Osteoblast (primary cell): ENCODE measurements at regions not wholly inside any gene's neighbourhood (a gene's known extent, or its start where the extent isn't known, plus 50 kb on each side); places are given as distances from the start of the nearest gene placed in this dataset.
"Not testable (repeated sequence)": the region's sequence is repeated elsewhere in the genome, so short reads cannot be mapped to it uniquely, and the experiment has no call there.

Experiments
- DNase-seq: peaks from one replicate; pipeline ENCODE4 v3.0.0; 2011; ENCODE audit warnings: low spot score, mixed read lengths; ENCODE audit not compliant: insufficient read length; ENCODE audit errors: missing footprints
- H2AFZ ChIP-seq: 2 replicates; pipeline ENCODE4 v1.6.0; 2011; ENCODE audit warnings: mild to moderate bottlenecking, low read length
- H3K27ac ChIP-seq: 2 replicates; pipeline ENCODE4 v1.5.1; 2011; ENCODE audit warnings: mild to moderate bottlenecking, low read depth, low read length, moderate library complexity
- H3K27me3 ChIP-seq: 2 replicates; pipeline ENCODE4 v1.6.0; 2012; ENCODE audit warnings: mild to moderate bottlenecking, control low read depth, inconsistent platforms, low read length, moderate library complexity; ENCODE audit not compliant: insufficient read depth
- H3K36me3 ChIP-seq: 2 replicates; pipeline ENCODE4 v1.5.1; 2011; ENCODE audit warnings: mild to moderate bottlenecking, low read length, control low read depth, moderate library complexity; ENCODE audit not compliant: insufficient read depth
- H3K4me1 ChIP-seq: 2 replicates; pipeline ENCODE4 v1.5.1; 2011; ENCODE audit warnings: mild to moderate bottlenecking, low read length, control low read depth, moderate library complexity; ENCODE audit not compliant: insufficient read depth
- H3K4me2 ChIP-seq: 2 replicates; pipeline ENCODE4 v1.6.0; 2011; ENCODE audit warnings: mild to moderate bottlenecking, low read length; ENCODE audit not compliant: insufficient read depth
- H3K4me3 ChIP-seq: fragments of 200-600 bp; sonication (generic); 3 replicates; pipeline ENCODE4 v1.5.1; 2012; ENCODE audit warnings: mild to moderate bottlenecking, low read length, inconsistent platforms; ENCODE audit not compliant: insufficient read depth
- H3K79me2 ChIP-seq: 2 replicates; pipeline ENCODE4 v1.6.0; 2012; ENCODE audit warnings: mild to moderate bottlenecking, low read length, control low read depth, inconsistent platforms; ENCODE audit not compliant: insufficient read depth
- H3K9me3 ChIP-seq: 2 replicates; pipeline ENCODE4 v1.5.1; 2011; ENCODE audit warnings: low read depth, low read length, control low read depth
- H4K20me1 ChIP-seq: 2 replicates; pipeline ENCODE4 v1.6.0; 2012; ENCODE audit warnings: mild to moderate bottlenecking, low read length, control low read depth; ENCODE audit not compliant: insufficient read depth
- CTCF ChIP-seq: IDR thresholded peaks from 2 replicates; pipeline ENCODE4 v1.5.1; 2011; ENCODE audit warnings: mild to moderate bottlenecking, low read depth, low read length, moderate library complexity; ENCODE audit errors: extremely low read depth

- Histone ChIP-seq H4K20me1 (no peaks in the 10 kb centered on the region), H3K27me3 (no peaks in the 10 kb centered on the region), H3K27ac (no peak overlapping the region), H3K9me3 (no peaks in the 10 kb centered on the region), H3K4me1 (peaks cover 4% of the 10 kb centered on the region), H2AFZ (no peak overlapping the region), H3K79me2 (no peaks in the 10 kb centered on the region), H3K36me3 (no peaks in the 10 kb centered on the region), H3K4me2 (no peak overlapping the region), H3K4me3 (no peak overlapping the region)
- DNase-seq = peak; percentile 52
- no peak for TF ChIP-seq CTCF
Measured at GRCh38 chr9:99491408-99492158, 269.5 kb downstream of the SEC61B start.

DNA sequence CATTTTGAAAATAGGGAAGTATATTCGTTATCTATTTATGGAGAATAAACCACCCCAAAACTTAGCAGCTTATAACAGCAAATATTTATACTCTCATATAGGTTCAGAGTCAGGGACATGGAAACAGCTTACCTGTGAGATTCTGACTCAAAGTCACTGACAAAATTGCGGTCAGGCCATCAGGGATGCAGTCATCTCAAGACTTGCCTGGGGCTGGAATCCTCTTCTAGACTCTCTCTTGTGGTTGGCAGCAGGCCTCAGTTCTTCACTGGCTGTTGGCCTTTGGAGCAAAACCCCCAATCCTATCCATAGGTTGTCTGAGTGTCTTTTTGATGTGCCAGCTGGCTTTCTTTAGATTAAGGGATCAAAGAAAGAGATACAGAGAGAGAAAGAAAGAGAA is 275.6 kb downstream of the SEC61B start:
- no peaks in the 10 kb centered on the region for H3K27me3 ChIP-seq
- TF ChIP-seq CTCF = no peak
- no peaks in the 10 kb centered on the region for H3K36me3 ChIP-seq
- no peak overlapping the region for H3K4me3 ChIP-seq
- DNase-seq = no peak
- no peaks in the 10 kb centered on the region for H4K20me1 ChIP-seq
- H3K4me1 ChIP-seq = no peaks in the 10 kb centered on the region
- no peak overlapping the region for H3K4me2 ChIP-seq
- no peaks in the 10 kb centered on the region for H3K79me2 ChIP-seq
- H2AFZ ChIP-seq = no peak overlapping the region
- H3K9me3 ChIP-seq = no peaks in the 10 kb centered on the region
- H3K27ac ChIP-seq = no peak overlapping the region

DNA sequence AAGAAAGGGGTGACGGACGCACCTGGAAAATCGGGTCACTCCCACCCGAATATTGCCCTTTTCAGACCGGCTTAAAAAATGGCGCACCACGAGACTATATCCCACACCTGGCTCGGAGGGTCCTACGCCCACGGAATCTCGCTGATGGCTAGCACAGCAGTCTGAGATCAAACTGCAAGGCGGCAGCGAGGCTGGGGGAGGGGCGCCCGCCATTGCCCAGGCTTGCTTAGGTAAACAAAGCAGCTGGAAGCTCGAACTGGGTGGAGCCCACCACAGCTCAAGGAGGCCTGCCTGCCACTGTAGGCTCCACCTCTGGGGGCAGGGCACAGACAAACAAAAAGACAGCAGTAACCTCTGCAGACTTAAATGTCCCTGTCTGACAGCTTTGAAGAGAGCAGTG is 276.9 kb downstream of the SEC61B start:
- H3K36me3 ChIP-seq, H3K4me1 ChIP-seq, H3K9me3 ChIP-seq, H3K4me3 ChIP-seq, DNase-seq, H3K27me3 ChIP-seq, H3K4me2 ChIP-seq, H3K27ac ChIP-seq, H4K20me1 ChIP-seq, H2AFZ ChIP-seq, H3K79me2 ChIP-seq: not testable (repeated sequence)

DNA sequence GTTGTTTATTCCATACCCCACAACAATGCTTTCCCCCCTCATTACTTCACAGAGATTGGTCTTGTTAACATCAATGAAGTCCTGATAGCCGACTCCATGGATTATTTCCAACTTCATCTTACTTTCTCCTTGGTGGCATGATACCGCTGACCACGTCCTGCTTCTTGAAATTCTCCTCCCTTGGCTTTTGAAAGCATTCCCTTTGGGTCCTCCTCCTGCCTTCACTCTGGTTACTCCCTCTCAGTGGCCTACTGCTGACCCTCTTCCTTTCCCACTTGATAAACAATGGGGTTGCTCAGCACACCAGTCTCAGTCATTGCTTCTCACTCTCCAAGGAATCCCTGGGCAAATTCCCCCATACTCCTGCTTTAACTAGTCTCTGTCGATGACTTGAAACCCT is 283.9 kb downstream of the SEC61B start:
- H3K4me2 ChIP-seq = no peak overlapping the region
- H3K4me1 ChIP-seq = no peaks in the 10 kb centered on the region
- TF ChIP-seq CTCF = no peak
- H4K20me1 ChIP-seq = no peaks in the 10 kb centered on the region
- no peak overlapping the region for H2AFZ ChIP-seq
- H3K4me3 ChIP-seq = no peak overlapping the region
- H3K27ac ChIP-seq = no peak overlapping the region
- no peaks in the 10 kb centered on the region for H3K79me2 ChIP-seq
- no peaks in the 10 kb centered on the region for H3K36me3 ChIP-seq
- DNase-seq = no peak
- H3K27me3 ChIP-seq = peaks cover 6% of the 10 kb centered on the region
- no peaks in the 10 kb centered on the region for H3K9me3 ChIP-seq
